Kidney glomerular epithelial cell (primary cell): ENCODE measurements at regions not wholly inside any gene's neighbourhood (a gene's known extent, or its start where the extent isn't known, plus 50 kb on each side); places are given as distances from the start of the nearest gene placed in this dataset.
"Not testable (repeated sequence)": the region's sequence is repeated elsewhere in the genome, so short reads cannot be mapped to it uniquely, and the experiment has no call there.

Source experiments
- DNase-seq: peaks from one replicate; lab custom pipeline; 2025; lab: John Stamatoyannopoulos, UW

GRCh38 chr20:12581644-12582289 is 427.0 kb upstream of the SPTLC3 start:
- DNase-seq, result no peak

GRCh38 chr20:12582710-12583109 is 426.1 kb upstream of the SPTLC3 start:
- DNase-seq, result not testable (repeated sequence)

DNA sequence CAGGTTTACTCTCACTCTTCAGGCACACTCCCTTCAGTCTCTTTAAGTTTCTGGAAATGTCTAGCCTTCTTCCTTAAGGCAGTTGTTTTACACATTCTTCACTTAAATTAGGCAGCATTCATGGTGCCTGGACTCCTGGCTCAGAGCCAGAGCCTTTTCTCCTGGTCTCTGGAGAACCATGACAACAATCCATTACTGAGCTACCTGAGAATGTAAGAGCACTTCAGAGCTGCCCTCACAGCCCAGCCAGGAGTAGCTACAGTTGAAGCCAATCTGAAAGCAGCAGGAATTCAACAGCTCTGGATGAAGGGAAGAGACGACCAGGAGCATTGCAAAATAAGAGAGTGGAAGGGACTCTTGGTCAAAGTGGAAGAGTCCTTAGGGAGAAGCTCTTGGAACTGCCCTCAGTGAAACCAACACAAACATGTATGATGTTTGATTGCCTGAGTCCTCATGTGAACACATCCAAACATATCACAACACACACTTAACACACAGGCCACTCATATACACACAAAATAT is 416.8 kb upstream of the SPTLC3 start:
- no peak for DNase-seq

DNA sequence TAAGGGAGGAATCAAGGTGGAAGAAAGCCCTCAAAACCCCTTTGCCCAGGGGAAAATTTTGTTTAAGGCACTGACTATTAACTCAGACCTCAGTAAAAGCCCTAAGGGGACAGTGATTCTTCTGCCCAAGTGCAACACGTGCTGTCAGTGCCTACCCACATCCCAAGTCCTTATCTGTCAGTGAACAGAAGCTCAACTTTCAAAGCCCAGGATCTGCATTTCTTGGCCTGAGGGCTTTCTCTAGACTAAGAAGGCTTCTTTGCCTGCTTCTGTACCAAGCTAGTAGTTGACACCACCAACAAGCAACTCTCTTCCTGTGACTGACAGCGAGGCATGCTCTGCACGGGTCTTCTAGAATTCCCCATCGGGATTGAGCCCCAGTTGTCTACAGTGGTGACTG is 416.0 kb upstream of the SPTLC3 start:
- no peak for DNase-seq

DNA sequence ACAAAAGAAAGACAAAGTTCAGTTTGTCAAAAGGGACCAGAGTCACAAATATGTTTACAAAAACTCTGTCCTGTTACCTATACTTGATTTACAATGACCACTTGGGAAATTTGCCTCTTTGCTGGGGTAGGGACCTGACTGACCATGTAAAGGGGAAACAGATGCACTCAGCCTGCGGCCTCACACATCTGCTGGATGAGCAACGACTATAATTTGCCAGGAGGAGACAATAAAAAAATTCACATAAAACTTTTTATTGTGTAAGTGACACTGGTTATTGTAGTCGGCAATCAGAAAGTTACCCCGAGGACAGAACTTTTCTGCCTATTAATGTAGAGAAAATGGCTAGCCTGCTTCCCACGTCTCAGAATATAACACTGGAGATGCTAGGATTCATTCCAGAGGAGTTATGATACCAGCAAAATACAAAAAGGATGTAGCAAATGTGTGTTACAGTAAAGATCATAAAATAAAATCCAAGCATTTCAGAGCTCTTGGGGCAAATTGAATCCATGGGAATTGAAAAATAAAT is 415.4 kb upstream of the SPTLC3 start:
- DNase-seq, result no peak

GRCh38 chr20:12594410-12595088 is 414.2 kb upstream of the SPTLC3 start:
- no peak for DNase-seq

DNA sequence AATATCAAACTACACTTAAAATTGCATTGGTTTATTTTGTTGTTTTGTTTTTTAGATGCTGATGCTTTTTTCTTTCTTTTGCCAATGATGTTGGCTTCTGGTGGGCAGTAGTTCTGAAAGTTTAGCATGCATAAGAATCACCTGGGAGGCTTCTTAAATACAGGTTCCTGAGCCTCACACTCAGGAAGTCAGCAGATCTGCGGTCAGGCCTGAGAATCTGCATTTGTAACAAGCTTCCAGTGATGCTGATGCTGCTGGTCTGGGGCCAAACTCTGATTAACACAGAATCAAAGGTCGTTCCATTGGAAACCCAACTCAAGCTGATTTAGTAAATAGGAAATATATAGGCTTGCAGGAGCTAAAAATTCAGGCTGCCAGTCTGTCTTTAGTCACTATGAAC is 412.9 kb upstream of the SPTLC3 start:
- no peak for DNase-seq

- DNase-seq, result no peak
Observed at GRCh38 chr20:12596863-12597262, 411.9 kb upstream of the SPTLC3 start.

- no peak for DNase-seq
Observed at GRCh38 chr20:12597551-12597950, 411.2 kb upstream of the SPTLC3 start.

GRCh38 chr20:12598894-12599293 is 409.9 kb upstream of the SPTLC3 start:
- no peak for DNase-seq

DNA sequence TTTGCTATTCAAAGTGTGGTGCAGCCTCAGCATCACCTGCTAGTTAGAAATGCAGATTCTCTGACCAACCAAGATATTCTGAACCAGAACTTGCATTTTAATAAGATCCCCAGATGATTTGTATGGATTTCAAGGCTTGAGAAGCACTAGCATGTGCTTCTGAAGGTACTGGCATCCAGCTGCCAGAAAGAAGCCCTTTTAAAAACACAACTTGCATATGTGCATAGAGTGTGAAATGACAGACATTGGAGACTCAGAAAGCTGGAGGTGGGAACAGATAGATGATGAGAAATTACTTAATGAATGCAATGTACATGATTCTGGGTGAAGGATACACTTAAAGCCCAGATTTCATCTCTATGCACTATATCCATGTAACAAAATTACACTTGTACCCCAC is 409.3 kb upstream of the SPTLC3 start:
- no peak for DNase-seq

DNA sequence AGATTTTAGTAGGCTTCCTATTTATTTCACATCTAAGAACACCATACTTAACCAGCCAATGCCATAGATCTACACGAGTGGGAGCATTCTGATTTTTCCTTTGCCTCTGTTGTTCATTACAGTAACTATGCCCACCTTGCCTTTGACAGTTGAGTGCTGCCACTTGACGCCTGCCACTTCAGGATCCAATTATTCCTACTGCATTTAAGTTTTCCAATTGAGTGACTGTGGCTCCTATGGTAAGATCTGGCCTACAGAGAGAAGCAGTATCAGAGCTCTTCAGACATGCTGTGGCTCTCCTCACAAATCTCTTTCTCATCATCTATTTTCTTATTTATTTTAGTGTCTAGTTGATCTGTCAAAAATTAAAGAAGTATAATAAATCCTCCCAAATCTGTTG is 403.0 kb upstream of the SPTLC3 start:
- no peak for DNase-seq

GRCh38 chr20:12610871-12611270 is 397.9 kb upstream of the SPTLC3 start:
- no peak for DNase-seq

- no peak for DNase-seq
Observed at GRCh38 chr20:12614764-12615163, 394.0 kb upstream of the SPTLC3 start.

GRCh38 chr20:12617076-12617475 is 391.7 kb upstream of the SPTLC3 start:
- no peak for DNase-seq

DNA sequence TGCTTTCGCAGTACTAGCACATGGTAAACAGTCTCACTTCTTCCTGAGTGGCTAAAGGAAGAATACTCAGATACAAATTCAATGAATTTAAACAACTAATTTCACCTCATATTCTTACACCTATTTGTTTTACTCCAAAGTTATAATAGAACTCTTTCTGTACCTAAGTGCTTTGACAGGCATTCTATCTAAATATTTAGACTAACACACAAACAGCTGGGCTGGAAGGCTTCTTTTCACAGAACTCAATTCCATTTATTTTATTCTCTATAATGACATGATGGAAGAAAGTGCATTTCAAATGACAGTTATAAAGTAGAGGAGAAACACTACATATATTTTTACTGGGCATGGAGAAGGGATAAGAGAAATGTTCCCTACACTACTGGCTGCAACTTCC is 384.9 kb upstream of the SPTLC3 start:
- no peak for DNase-seq

GRCh38 chr20:12627485-12627884 is 381.3 kb upstream of the SPTLC3 start:
- DNase-seq, result no peak

DNA sequence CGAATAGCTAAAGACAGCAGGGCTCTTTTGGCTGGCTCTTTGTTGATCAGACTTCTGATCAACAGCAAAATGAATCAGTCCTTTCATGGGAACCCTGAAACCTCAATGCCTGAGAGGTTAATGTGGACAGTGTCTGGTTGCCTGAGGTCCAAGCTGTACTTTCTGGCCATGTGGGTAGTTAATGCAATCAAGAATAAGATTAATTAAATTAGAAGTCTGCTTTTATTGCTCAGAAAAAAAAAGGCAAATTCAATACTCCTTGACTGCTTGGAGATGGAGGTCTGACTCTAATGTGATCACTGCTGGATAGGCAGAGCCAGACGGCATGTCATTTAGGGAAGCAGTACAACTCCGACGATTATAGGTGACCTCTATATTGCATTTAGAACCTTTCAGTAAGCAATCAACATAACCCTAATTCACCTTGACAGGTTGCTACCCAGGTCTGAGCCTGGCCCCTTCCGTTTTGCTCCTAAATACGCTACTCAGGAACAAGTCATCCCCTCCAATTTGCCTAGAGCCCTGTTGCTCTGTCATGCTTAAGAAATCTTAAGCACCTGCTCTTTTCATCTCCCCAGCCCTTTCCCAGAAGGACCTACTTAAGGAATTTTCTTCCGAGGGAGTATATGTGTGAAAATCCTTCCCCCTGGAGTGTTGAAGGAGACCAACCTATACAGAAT is 370.0 kb upstream of the SPTLC3 start:
- no peak for DNase-seq

GRCh38 chr20:12640251-12640650 is 368.5 kb upstream of the SPTLC3 start:
- no peak for DNase-seq

- DNase-seq, result no peak
Observed at GRCh38 chr20:12641619-12642018, 367.2 kb upstream of the SPTLC3 start.

- DNase-seq, result no peak
Observed at GRCh38 chr20:12644461-12644860, 364.3 kb upstream of the SPTLC3 start.

- DNase-seq, result no peak
Observed at GRCh38 chr20:12649234-12649633, 359.5 kb upstream of the SPTLC3 start.

DNA sequence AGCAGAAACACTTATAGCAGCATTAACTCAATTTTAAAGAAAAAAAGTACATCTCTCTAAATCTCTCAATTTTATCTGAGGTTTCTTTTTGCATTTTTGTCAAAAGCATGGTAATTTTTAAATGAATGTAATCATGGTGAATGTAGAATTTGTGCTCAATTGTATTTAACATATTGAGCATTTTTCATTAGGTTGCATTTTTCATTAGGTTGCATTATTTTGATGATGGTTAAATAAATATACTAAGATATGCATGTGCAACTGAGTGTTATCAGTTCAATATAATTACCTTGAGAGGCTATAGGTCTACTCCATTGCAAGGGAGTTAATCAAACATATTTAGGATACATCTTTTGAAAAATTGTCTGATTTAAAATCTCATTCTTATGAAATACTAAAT is 355.1 kb upstream of the SPTLC3 start:
- DNase-seq, result no peak
